CD4-positive, alpha-beta T cell treated with Interleukin-4 for 1 hour (primary cell): ENCODE measurements at regions not wholly inside any gene's neighbourhood (a gene's known extent, or its start where the extent isn't known, plus 50 kb on each side); places are given as distances from the start of the nearest gene placed in this dataset.

Experiments
- DNase-seq, 2 donors: peaks; one replicate each; pipeline ENCODE4 v3.0.0-alpha.2; 2020 to 2022

DNA sequence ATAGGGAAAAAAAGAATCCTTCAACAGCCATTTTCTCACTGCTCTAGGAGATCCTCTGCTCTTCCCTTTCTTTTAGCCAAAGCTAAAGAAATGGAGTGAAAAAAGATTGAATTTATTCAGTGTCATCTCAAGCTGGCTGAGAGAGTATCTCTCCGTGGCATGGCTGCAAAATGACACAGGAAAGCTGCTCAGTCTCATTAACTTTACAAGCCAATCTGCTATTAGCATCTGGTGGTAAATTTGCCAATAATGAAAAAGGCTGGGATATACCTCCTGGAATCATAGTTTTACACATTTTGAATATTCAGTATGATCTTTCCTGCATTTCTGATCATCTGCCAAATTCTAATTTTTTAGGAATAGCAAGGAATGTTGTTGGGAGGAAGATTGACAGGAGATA is 176.8 kb upstream of the CHRM3 start:
- no peak for DNase-seq

DNA sequence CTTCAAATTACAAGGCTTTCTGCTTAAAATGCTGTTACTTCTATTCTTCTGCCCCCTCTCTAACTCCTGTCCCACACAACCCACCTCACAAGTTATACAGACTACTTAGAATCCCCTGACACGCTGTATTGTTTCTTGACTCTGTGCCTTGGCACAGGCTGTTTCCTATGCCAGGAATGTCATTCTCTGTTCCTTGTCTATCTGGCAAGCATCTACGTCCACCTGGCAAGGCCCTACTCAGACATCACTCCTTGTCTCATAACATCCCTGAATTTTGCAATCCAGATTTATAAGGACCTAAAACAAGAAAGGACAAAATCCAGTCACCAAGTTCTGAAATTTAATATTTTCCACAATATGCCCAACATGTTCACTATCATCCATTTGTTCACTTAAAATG is 182.0 kb upstream of the CHRM3 start:
- DNase-seq = no peak

DNA sequence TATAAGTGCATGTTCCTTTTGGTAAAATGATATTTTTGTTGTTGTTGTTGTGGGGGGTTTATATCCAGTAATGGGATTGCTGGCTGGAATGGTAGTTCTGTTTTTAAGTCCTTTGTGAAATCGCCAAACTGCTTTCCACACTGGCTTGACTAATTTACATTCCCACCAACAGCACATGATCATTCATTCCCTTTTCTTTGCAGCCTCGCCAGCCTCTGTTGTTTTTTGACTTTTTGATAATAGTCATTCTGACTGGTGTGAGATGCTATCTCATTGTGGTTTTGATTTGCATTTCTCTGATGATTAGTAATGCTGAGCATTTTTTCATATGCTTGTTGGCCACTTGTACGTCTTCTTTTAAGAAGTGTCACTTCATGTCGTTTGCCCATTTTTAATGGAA is 188.5 kb upstream of the CHRM3 start:
- DNase-seq = no peak

- no peak for DNase-seq
These were observed 196.3 kb upstream of the CHRM3 start for GRCh38 chr1:239189998-239190512.

- DNase-seq = no peak
These were observed 199.9 kb upstream of the CHRM3 start for GRCh38 chr1:239186487-239186886.

DNA sequence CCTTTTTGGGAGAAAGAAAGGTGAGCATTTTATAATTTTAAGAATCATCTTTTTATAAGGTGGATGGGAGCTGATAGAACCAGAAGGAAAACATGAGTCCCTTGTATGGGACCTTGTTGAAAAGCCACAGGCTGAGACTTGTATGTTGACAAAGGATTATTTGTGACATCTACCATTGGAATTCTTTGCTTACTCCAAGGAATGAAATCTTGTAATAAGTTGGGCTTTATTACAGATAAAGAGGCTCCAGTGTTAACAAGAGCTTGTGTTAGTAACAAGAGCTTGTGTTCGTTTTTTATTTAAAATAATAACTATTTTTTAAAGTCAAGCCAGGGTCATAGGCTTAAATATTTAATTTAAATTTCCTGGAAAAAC is 201.1 kb upstream of the CHRM3 start:
- no peak for DNase-seq

GRCh38 chr1:239184561-239185244 is 201.7 kb upstream of the CHRM3 start:
- no peak for DNase-seq

DNA sequence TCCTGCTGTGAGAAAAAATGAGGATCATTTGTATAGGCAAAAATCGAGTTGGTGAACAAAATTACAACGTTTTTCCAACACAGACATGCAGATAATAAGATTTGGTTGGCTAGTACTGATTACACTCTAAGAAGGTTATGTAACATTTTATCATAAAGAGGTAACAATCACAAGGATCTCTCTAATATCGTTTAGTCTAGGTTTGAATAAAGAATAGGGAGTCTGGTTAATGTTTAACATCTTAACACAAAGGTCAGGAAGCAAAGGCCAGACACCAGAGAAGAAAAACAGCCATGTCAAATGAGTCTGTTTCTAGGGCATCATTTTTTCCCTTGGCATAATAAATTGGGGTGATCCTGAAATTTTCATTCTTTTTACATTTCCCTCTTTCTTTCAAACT is 207.4 kb upstream of the CHRM3 start:
- DNase-seq = no peak

DNA sequence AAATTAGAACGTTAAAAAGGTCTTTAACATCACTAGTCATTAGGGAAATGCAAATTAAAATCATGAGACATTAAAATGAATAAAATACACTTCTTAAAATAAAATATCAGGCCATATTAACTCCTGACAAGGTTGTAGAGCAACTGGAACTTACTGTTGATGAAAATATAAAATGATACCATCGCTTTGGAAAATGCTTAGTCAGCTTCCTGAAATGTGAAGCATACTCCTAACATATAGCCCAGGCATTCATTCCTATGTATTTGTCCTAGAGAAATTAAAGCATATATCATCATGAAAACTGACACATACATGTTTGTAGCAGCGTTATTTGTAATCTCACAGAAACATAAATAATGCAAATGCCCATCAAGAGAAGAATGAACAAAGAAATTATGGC is 211.5 kb upstream of the CHRM3 start:
- no peak for DNase-seq

DNA sequence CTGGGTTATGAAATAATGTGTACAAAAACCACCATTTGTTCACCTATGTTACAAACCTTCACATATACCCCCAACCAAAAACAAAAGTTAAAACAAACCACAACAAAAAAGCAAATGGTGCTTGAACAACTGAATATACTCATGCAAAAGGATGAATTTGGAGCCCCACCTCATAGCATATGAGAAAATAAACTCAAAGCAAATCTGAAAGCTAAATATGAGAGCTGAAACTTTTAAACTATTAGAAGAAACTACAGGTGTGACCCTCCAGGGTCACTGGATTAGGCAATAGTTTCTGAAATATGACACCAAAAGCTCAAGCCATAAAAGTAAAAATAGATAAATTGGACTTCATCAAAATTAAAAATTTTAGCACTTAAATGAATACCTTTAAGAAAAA is 215.5 kb upstream of the CHRM3 start:
- DNase-seq = no peak

GRCh38 chr1:239169276-239169675 is 217.1 kb upstream of the CHRM3 start:
- no peak for DNase-seq

- DNase-seq = no peak
These were observed 221.8 kb upstream of the CHRM3 start for GRCh38 chr1:239164451-239165180.

GRCh38 chr1:239155466-239156091 is 230.8 kb upstream of the CHRM3 start:
- no peak for DNase-seq

DNA sequence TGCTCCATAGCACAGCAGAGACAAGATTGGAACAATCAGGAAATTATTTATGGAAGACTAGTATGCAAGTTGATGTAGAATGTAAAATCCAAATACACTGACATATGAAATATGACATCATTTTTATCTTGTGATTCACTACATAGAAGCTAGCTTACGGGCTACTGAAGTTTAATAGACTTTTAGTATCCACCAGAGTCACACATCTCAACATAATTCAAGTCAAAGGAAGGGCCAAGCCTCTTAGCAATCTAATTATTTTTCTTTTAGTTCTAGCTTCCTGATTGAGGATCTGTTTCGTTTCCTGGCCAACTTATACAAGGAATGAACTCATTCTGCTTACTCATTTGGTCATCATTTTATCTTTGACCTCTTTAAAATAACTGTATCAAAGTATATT is 234.4 kb upstream of the CHRM3 start:
- DNase-seq = no peak

GRCh38 chr1:239140968-239141367 is 245.4 kb upstream of the CHRM3 start:
- no peak for DNase-seq

DNA sequence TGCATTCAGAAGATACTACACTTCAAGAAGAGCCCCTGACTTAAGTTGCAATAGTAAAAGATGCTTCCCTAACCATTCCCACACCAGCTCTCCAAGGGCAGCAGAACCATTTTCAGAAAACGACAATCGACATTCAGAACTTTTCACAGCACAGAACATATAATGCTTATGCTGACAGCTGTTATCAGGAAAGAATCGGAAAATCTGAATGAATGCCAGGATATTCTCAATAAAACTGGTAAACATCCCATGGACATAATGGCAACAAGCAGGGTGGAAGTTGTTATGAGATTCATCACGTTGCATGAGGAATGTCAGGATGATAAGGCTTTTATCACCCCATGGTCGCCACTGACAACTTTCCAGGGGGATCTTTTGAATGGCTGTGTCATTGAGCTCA is 246.6 kb upstream of the CHRM3 start:
- DNase-seq = no peak

DNA sequence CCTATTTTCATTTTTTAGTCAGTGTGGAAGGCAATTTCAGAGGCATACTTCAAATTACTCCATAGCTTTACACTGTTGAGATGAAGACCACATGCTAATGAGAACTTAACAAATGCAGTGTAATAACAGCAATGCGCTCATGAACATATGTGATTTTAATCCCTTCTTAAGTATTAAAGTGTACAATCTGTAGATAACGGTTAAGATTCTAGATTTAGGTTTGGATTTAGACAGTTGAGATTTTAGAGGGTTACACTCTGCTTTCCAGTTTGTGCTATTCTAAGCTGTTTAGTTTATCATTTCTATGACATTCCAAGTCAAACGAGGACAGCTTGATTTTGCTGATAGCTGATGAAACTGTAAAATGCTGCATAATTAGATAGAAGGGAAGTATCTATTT is 257.8 kb upstream of the CHRM3 start:
- no peak for DNase-seq

- DNase-seq = no peak
These were observed 259.5 kb upstream of the CHRM3 start for GRCh38 chr1:239126884-239127283.

GRCh38 chr1:239125893-239126292 is 260.5 kb upstream of the CHRM3 start:
- DNase-seq = no peak

DNA sequence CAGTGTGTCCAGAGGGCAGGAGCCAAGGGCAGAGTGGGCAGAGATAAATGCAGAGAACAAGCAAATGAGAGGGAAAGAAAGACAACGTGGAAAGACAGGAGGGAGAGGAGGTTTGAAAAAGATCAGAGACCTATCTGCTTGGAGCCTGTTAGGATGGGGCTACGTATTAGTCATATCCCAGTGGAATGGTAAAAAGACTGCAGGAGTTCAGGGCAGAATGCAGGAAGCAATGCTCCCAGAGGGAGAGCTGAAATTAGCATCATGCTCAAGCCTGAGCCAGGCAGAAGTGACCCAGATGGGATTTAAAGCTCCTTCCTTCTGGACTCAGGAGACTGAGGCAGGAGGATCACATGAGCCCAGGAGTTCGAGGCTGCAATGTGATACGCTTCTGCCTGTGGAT is 261.3 kb upstream of the CHRM3 start:
- DNase-seq = no peak

DNA sequence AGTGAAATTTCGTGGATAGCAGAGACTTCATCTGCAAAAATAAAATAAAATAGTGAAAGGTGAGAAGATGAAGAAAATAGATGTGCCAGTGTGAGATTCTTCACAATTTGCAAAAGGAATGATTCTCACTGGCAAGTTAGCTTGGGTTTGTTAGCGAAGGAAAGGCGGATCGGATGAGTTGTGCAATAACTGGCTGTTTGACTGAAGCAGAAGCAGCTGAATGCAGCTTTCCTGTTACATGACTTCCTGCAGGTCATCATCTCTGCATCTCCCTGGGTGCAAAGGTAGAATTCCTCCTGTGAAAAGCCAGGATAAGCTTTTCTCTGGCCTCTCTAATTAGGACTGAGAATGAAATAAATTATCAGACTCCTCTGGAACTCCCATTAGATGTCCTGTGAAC is 263.1 kb upstream of the CHRM3 start:
- no peak for DNase-seq

DNA sequence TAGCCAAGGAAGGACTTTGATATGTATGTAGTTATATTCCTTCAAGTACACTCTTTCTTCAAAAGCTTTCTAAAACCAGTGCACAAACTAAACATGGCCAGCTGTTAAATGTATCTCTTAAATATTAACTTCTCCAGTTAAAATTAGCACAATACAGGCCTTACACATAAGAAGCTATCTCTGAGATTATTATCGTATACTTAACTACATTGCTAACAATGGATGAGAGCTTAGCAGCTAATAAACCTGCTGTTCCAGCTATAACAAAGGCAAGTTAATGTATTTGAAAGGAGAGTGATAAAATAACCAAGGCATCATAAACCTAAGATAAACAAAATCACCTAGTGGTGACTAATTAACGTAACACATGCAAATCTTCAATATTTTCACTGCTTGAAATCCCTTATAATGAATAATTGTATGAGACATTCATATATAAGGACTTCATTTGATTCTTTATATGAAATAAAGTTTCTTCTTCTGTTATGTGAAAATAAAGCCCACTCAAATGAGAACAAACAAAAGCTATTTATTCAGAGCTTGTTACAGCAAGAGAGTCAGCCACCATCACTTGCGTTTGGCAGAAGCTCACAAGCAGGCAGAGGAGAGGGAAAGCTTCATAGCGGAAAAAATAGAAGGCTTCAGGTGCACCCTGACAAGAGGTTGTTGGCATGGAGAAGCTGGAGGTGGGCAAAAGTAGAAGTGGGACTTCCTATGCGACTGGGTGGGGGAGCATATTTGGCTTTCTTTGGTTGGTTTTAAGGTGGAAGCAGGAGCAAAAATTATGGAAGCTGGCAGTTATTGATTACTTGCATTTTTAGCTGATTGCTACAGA is 274.1 kb upstream of the CHRM3 start:
- no peak for DNase-seq

DNA sequence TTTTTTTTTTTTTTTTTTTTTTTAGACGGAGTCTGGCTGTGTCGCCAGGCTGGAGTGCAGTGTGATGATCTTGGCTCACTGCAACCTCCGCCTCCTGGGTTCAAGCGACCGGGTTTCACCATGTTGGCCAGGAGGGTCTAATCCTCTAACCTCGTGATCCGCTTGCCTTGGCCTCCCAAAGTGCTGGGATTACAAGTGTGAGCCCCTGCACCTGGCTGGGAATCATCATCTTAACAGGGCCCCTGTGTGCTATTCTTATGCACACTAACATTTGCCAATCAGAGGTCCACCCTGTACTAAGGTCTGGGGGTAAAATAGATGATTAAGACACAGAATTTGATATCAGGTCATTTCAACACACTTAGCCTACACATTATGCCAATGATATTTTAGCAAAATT is 278.7 kb upstream of the CHRM3 start:
- no peak for DNase-seq
